Esophagus squamous epithelium (tissue), 5 donors: ENCODE measurements at regions not wholly inside any gene's neighbourhood (a gene's known extent, or its start where the extent isn't known, plus 50 kb on each side); places are given as distances from the start of the nearest gene placed in this dataset.

Experiments
- DNase-seq: peaks from one replicate; lab custom pipeline; 2025; lab: John Stamatoyannopoulos, UW
- H3K27ac ChIP-seq, 4 donors: fragments of 200-600 bp; sonication (generic); one replicate each; pipeline ENCODE4 v1.5.1; 2016 to 2019; ENCODE audit warnings: mild to moderate bottlenecking in 1 of 4
- H3K27me3 ChIP-seq, 4 donors: fragments of 200-600 bp; sonication (generic); 1 replicate in 3 of 4; 2 replicates in 1 of 4; pipeline versions ENCODE4 v1.5.1 to v1.6.0; 2017 to 2021; ENCODE audit warnings: antibody characterized with exemption in 1 of 4
- H3K36me3 ChIP-seq, 3 donors: fragments of 200-600 bp; sonication (generic); one replicate each; pipeline ENCODE4 v1.5.1; 2016 to 2019
- H3K4me1 ChIP-seq, 3 donors: fragments of 200-600 bp; sonication (generic); one replicate each; pipeline ENCODE4 v1.5.1; 2017 to 2019
- H3K4me3 ChIP-seq, 4 donors: fragments of 200-600 bp; sonication (generic); 1 replicate in 3 of 4; 2 replicates in 1 of 4; pipeline ENCODE4 v1.5.1; 2016 to 2019; ENCODE audit warnings: mild to moderate bottlenecking in 2 of 4, moderate library complexity in 1 of 4
- H3K9me3 ChIP-seq, 3 donors: fragments of 200-600 bp; sonication (generic); one replicate each; pipeline ENCODE4 v1.5.1; 2016 to 2019
- POLR2A ChIP-seq, 4 donors: fragments of 450-650 bp; IDR thresholded peaks; one replicate each; pipeline ENCODE4 v1.6.1; 2017; ENCODE audit warnings: antibody characterized with exemption in 4 of 4, mild to moderate bottlenecking in 4 of 4, moderate library complexity in 3 of 4
- WGBS, 2 donors: methylation state at CpG; one replicate each; pipeline ENCODE4 v1.1.5; 2018; 5-methylcytosine and 5-hydroxymethylcytosine counted together
- intact Hi-C: fragments of 100-400 bp; cut with DNase I; formaldehyde crosslinking; loops from one replicate; pipeline ENCODE4 v1.15.0; 2022
- TF ChIP-seq, protein P1 (sequence below), 6 experiments: fragments of 450-650 bp in 4 of 6; fragments of 200-600 bp in 2 of 6; sonication (generic) in 2 of 6; IDR thresholded peaks; one replicate each; pipeline ENCODE4 v1.5.1; 2016 to 2019; ENCODE audit warnings: antibody characterized with exemption in 6 of 6, mild to moderate bottlenecking in 4 of 6, moderate library complexity in 4 of 6
- donor health status: DM: yes; HTN: yes; CAD: no.

DNA sequence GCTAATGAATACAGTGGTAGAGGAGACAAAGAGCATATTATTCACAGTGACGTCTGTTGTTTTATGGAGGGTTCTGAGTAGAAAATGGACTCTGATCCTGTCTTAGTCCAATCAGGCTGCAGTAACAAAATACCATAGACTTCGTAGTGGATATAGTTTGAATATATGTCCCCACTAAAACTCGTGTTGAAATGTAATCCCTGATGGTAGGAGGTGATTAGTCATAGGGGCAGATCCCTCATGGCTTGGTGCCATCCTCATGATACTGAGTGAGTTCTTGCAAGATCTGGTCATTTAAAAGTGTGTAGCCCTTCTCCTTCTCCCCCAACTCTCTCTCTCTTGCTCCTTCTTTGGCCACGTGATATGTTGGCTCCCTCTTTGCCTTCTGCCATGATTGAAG lies 82.5 kb downstream of the CD83 start:
- no peak overlapping the region for H3K27ac ChIP-seq
- H3K4me1 ChIP-seq: no peaks in the 10 kb centered on the region
- no peak for TF ChIP-seq POLR2A (IDR thresholded peaks at IDR 0.05)
- no peak for DNase-seq
- 61 to 66% methylated on average over 4 of the region's 4 CpGs for WGBS, 2 donors
- no peaks in the 10 kb centered on the region for H3K36me3 ChIP-seq
- H3K9me3 ChIP-seq: no peaks in the 10 kb centered on the region
- no peak overlapping the region for H3K4me3 ChIP-seq
- intact Hi-C loops: no loop called here
- H3K27me3 ChIP-seq: peaks cover 0 to 3% (median 0%) of the 10 kb centered on the region in 4 donors

DNA sequence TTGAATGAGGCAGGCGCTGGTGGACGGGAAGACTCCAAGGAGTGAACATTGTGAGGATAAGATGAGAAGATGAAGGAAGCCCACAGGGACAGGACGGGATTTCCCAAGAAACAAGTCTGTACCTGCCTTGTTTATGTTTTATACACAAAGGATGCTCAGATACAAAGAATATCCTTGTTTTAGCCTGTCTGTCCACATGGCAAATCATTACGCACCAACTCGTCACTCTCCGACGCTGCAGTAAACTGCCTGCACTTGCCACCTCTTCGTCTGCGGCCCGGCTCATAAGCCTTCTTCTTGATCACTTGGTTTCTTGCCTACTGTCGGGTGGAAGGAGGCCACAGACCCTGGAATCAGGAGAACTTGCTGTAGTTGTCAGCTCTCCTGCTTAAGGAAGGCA lies 85.4 kb downstream of the CD83 start:
- no peaks in the 10 kb centered on the region for H3K36me3 ChIP-seq
- no peak overlapping the region for H3K27ac ChIP-seq
- no peak for DNase-seq
- WGBS, 2 donors: 34 to 75% methylated on average over 10 to 11 of the region's 11 CpGs
- peaks cover 0 to 3% (median 0%) of the 10 kb centered on the region in 4 donors for H3K27me3 ChIP-seq
- no peaks in the 10 kb centered on the region for H3K4me1 ChIP-seq
- intact Hi-C loops: no loop called here
- no peak overlapping the region for H3K4me3 ChIP-seq
- TF ChIP-seq POLR2A (IDR thresholded peaks at IDR 0.05): no peak
- TF ChIP-seq, protein P1, sequence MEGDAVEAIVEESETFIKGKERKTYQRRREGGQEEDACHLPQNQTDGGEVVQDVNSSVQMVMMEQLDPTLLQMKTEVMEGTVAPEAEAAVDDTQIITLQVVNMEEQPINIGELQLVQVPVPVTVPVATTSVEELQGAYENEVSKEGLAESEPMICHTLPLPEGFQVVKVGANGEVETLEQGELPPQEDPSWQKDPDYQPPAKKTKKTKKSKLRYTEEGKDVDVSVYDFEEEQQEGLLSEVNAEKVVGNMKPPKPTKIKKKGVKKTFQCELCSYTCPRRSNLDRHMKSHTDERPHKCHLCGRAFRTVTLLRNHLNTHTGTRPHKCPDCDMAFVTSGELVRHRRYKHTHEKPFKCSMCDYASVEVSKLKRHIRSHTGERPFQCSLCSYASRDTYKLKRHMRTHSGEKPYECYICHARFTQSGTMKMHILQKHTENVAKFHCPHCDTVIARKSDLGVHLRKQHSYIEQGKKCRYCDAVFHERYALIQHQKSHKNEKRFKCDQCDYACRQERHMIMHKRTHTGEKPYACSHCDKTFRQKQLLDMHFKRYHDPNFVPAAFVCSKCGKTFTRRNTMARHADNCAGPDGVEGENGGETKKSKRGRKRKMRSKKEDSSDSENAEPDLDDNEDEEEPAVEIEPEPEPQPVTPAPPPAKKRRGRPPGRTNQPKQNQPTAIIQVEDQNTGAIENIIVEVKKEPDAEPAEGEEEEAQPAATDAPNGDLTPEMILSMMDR (IDR thresholded peaks at IDR 0.05): no peak
- no peaks in the 10 kb centered on the region for H3K9me3 ChIP-seq

DNA sequence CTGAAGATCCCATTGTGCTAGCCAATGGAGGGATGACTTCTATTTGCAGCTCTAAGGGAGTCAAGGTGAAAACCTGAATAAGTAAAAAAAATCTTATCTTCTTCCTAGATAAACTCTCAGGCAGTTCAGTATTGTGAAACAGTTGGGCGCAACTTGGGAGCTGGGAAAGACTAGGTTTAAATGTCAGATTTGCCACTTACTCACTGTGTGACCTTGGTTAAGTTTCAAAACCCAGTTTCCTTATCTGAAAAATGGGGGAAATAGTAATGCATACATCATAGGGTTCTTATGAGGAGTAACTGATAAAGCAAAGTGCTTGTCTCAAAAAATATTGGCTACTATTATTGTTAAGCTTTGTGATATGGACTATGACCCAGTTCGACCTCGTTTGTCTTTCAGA lies 88.8 kb downstream of the CD83 start:
- H3K9me3 ChIP-seq: no peaks in the 10 kb centered on the region
- WGBS, 2 donors: 79 to 85% methylated on average over 3 of the region's 3 CpGs
- DNase-seq: no peak

DNA sequence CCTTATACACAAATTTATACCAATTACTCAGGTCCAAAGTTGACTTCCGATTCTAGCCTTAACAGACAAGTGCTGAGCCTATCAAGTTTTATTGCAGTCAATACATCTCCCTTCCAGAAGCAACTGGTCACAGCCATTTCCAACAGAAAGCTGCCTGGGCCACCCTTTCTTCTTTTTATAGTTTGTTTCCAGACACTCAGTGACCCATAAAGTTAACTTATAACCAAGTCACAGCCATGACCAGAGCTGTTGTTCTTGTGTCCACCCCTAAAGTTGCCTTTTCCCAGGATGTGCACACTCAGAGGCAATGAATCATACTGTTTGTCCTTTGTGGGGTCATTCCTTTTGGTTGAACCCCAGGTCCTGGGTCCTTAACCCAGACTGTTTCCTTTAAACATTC lies 89.9 kb downstream of the CD83 start:
- TF ChIP-seq, protein P1 (IDR thresholded peaks at IDR 0.05): no peak
- TF ChIP-seq POLR2A (IDR thresholded peaks at IDR 0.05): no peak
- no peak for DNase-seq
- H3K27ac ChIP-seq: no peak overlapping the region
- 88 to 92% methylated on average over 1 of the region's 1 CpG for WGBS, 2 donors
- intact Hi-C loops: no loop called here
- no peaks in the 10 kb centered on the region for H3K36me3 ChIP-seq
- no peaks in the 10 kb centered on the region for H3K9me3 ChIP-seq
- peaks cover 0 to 2% (median 0%) of the 10 kb centered on the region in 4 donors for H3K27me3 ChIP-seq
- peaks cover 7 to 25% (median 15%) of the 10 kb centered on the region in 3 donors for H3K4me1 ChIP-seq
- no peak overlapping the region for H3K4me3 ChIP-seq

More for the DNA sequence above, 88.8 kb downstream of the CD83 start:
- TF ChIP-seq, protein P1 (IDR thresholded peaks at IDR 0.05): no peak
- no peak for TF ChIP-seq POLR2A (IDR thresholded peaks at IDR 0.05)
- peaks cover under 1 to 15% (median 5%) of the 10 kb centered on the region in 3 donors for H3K4me1 ChIP-seq
- no peaks in the 10 kb centered on the region for H3K36me3 ChIP-seq
- intact Hi-C loops: no loop called here
- H3K4me3 ChIP-seq: no peak overlapping the region
- H3K27ac ChIP-seq: no peak overlapping the region
- H3K27me3 ChIP-seq: peaks cover 0 to 3% (median 0%) of the 10 kb centered on the region in 4 donors

DNA sequence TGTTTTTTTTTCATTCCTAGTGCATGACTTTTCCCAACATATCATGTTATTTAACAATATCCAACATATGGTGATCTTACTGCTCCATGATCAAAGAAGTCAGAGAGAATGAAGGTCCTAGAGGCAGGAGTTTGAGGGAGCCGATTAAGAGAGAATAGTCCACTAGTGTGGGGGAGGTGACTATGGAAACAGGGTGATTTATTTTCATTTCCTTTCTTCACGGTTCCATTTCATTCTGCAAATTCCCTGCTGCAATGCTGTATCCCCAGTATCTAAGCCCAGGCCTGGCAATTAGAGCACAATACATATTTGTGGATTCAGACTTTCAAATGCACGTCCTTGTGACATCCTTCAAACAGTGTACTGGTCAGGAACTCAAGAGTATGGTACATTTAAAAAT lies 91.4 kb downstream of the CD83 start:
- Histone ChIP-seq H3K27ac (no peak overlapping the region), H3K4me1 (peaks cover 7 to 25% (median 17%) of the 10 kb centered on the region in 3 donors), H3K36me3 (no peaks in the 10 kb centered on the region), H3K4me3 (no peak overlapping the region), H3K27me3 (no peaks in the 10 kb centered on the region), H3K9me3 (no peaks in the 10 kb centered on the region)
- DNase-seq: no peak
- no peak for TF ChIP-seq POLR2A (IDR thresholded peaks at IDR 0.05)
- TF ChIP-seq, protein P1 (IDR thresholded peaks at IDR 0.05): no peak
- intact Hi-C loops: no loop called here
- WGBS, 2 donors: 65 to 80% methylated on average over 3 of the region's 3 CpGs

DNA sequence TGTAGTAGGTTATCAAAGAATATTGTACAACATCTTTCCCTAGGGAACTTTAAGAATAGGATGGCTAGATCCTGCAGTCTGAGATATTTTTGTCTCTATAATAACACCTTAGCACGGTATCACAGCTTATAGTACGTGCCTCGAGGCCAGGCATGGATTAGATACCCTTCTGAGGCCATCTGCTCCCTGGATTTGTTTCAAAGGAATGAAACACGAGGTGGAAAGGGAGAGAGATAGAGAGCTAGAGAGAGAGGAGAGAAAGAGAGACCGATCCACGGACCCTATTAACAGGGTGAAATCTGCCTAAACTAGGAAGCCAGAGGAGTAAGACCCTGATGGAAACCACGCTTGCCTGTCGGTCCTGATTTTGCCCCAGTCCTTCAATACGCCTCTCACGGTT lies 92.5 kb downstream of the CD83 start:
- WGBS, 2 donors: 78 to 84% methylated on average over 10 of the region's 10 CpGs
- TF ChIP-seq, protein P1 (IDR thresholded peaks at IDR 0.05): no peak
- TF ChIP-seq POLR2A (IDR thresholded peaks at IDR 0.05): no peak
- DNase-seq: no peak
- Histone ChIP-seq H3K4me1 (peaks cover 7 to 25% (median 17%) of the 10 kb centered on the region in 3 donors), H3K36me3 (no peaks in the 10 kb centered on the region), H3K27me3 (no peaks in the 10 kb centered on the region), H3K4me3 (peak overlapping the region in 3 of 4 donors; percentile 77 to 83 (median 80)), H3K9me3 (no peaks in the 10 kb centered on the region), H3K27ac (peak overlapping the region in 1 of 4 donors; percentile 90)
- intact Hi-C loops: loop anchor here (10.0 kb wide), 1 partner anchor 1035 kb away; the partner anchor contains the start of gene JARID2
